Hindlimb muscle (tissue), 1 donor: ENCODE measurements at regions not wholly inside any gene's neighbourhood (a gene's known extent, or its start where the extent isn't known, plus 50 kb on each side); places are given as distances from the start of the nearest gene placed in this dataset.

Experiments used
- DNase-seq: peaks from one replicate; pipeline ENCODE4 v3.0.0-alpha.2; 2013

DNA sequence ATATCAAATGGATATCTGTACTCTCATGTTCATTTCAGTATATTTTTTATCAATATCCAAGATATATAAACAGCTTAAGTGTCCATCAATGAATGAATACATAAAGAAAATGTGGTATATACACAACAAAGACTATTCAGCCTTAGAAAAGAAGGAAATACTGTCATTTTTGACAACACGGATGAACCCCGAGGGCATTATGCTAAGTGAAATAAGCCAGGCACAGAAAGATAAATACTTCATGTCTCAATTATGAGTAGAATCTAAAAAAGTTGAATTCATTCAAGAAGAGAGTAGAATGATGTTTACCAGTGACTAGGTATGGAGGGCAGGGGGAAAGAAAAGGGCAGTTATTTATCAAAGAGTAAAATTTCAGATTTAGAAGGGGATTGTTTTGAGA lies 949.8 kb upstream of the TYRP1 start:
- no peak for DNase-seq

DNA sequence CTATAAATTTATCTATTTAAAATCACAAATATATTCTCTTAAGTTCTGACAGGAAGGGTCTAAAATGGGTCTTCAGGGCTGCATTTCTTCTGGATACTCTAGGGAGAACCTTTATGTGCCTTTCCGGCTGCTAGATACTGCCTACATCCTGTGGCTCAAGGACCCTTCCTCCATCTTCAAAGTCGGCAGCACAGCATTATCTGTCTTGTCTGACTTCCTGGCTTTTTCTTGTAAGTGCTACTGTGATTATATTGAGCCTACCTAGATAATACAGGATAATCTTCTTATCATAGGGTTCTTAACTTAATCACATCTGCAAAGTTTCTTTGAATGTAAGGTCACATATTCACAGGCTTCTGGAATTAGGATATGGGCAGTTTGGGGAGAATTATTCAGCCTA lies 943.8 kb upstream of the TYRP1 start:
- no peak for DNase-seq

DNA sequence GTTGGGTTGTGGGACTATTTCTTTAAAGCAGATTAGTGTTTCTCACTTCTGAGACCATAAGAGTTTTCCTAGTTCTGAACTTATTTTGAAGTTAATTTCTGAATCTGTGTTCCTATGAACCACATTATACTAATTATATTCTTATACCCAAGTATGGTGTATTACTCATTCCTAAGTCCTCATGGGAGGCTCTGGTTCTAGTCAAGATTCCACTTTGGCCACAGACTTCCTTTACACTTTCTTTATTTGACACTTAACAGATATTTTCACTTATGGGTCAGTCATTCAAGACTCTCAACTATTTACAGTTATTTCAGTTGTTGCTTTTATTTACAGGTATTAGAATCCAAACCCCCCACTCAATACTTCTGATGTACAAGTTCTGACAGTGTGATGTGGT lies 937.2 kb upstream of the TYRP1 start:
- DNase-seq: no peak

DNA sequence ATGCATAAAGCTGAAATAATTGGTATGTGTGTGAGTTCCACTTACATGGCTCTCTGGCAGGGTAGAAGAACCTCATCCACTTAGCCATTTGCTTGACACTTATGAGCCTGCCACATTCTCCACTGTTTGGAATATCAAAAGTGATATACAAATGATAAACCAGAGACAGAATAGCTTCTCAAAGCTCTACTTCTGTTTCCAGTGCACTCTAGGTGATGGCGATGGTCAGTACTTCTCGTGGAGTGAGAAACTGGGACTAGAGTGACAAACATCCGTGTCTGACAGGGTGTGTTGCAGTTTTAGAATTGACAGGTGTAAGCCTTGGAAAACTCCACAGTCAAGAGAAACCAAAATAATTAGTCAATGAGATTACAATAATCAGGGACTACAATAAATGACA lies 935.8 kb upstream of the TYRP1 start:
- DNase-seq: no peak

DNA sequence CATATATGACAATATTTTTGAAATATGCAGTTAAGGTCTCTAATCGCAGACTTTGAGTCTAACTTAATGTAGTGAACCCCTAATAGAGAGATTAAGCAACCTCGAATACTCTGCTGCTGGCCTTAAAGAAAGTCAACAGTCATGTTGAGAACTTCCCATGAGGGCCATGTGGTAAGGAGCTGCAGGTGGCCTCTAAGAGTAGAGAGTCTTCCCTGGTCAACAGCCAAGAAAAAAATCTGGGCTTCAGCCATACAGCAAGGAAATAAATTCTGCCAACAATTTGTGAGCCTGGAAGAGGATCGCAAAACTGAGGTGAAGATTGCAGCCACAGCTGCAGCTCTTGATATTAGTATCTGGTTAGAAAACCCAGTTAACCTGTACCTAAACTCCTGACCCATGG lies 935.2 kb upstream of the TYRP1 start:
- peak; percentile 27 for DNase-seq

DNA sequence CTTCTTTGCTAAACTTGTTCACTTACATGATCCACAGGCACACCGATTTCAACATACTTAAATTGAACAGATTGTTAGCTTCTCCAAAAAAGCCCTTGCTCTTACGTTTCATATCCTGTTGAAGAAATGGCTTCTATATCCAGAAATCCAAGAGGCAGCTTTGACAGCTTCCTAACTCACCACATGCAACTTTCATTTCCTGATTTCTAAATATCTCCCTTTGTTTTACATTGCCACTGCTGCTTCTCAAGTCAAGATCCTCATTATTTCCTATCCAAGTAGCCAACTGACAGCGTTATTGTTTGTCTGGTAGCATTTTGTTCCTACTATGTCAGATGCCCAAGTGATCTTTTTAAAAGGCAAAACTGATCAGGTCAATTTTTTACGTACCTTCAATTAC lies 913.2 kb upstream of the TYRP1 start:
- no peak for DNase-seq

DNA sequence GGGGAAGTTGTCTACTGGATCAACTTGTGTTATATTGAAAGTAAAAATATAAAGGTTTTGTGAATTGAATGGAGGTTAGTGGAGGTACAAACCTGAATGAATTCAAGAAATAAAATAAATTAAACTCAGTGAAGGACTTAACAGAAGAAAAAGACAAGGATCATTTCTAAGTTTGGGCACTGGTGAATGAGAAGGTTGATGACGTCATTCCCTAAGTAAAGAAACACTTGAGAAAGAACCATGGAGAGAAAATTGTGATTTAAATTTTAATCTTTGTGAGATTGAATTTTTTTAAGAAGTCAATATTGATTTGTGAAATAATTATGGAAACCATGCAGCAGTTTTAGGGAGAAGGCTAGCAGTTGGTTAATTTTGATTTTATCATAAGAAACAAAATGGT lies 900.3 kb upstream of the TYRP1 start:
- no peak for DNase-seq

DNA sequence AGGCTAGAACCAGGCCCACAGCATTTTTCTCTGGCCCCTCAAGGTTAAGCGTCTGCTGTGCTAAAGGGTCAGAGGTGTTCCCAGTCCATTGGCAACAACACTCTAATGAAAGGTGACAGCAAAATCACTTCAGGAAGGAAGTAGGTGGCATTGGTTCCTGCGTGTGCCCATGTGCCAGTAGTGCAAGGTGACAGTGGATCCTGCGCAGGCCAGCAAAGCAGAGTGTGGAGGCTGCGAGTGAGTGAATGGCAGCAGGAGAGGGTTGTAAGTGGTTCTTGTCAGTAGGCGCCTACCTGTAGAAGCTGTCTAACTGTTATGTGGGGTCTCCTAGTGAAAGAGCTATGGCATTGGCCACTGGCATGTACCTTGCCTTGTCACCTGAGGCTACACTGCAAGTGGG lies 898.2 kb upstream of the TYRP1 start:
- DNase-seq: no peak

DNA sequence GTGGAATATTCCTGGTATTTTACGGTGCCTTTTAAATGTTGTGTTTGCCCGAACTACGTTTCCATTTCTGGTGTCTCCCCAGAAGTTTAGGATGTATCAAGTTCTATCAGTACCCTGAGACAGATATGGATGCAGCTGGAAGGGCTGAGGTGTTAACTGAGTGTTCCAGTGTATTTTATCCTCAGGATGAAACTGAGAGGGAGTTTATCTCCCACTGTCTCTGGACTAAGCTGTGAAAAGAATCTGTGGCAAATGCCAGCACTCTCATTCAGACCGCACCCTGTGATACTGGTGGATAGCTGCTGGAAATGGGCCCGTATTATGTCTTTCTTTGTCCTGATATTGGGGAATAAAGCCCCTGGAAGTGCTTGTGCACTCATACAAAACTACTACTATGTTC lies 887.2 kb upstream of the TYRP1 start:
- no peak for DNase-seq

DNA sequence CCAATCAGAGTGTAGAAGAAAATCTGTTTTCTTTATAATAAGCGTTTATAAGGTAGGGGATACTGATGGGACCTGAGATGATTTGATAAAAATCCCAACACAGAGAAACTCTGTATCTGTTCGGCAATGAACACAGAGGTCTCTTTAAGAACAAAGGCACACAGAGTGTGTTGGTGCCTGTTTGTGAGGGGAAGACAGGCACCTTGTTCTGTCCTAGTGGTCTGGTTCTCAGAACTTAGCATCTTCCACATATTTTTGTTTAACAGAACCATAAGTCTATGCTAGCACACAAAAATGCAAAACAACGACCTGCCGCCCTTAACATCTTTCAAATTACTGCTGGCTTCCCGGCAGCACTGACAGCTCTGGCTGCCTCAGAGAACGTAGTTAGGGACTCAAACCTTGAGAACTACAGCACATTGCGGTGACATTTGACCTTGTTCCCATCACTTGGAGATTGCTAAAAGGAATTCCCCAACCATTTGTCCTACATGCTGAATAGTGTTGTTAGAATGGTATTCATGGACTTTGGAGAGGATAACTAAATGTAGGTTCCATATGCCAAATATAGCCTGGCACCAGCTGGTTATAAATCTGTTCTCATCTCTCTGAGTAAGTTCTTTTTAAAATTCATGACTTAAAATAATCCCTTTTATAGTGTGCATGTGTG lies 871.7 kb upstream of the TYRP1 start:
- DNase-seq: no peak

DNA sequence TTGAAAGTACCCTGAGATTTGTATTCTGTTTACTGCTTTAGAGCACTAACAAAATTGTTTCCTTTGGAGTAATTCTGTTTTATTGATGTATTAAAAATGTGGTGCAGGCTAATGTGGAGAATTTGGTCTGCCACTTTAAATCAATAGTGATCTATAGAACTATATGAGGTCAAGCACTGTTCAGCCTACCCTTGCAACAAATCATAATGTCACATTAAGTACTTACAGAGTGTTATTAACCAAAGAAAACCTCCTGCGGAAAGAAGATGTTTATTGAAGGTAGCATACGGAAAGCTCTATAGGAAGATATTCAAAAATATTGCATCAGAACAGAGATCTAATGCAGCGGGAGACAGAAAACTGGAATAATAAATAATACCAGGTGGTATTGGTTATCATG lies 865.0 kb upstream of the TYRP1 start:
- DNase-seq: no peak

DNA sequence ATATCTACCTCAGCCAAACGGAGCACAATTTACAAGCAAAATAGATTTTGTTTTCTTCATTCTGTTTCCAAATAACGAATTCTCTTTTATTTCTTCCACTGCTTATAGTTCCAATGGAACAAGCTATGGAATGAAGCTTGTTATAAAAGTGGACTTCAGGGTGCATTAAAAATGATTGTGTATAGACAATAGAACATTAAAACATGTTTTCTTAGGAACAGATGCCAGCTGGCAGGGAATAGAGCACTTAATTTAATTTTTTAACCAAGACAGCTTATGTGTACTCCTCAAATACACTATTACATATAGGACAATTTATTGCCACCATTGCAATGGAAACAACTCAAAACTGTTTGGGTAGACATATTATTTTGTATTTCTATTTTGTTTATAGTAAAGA lies 860.1 kb upstream of the TYRP1 start:
- DNase-seq: peak; percentile 4

DNA sequence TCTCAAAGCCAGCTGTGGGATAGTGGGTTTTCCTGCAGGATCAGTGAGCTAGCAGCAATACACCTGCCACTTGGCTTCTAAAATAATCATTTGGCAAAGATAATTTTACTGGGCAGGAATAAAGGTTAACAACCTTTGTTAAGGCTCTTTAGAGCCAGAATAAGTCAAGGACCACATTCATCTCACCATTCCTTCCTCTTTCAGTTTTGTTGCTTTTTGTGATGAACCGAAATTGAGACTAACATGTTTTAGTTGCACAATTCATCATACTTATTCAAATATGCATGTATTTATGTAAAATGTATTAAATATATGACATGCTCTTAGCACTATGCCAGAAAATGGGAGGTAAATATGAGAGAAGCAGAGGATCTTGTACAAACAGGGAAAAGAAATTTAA lies 824.4 kb upstream of the TYRP1 start:
- DNase-seq: no peak

DNA sequence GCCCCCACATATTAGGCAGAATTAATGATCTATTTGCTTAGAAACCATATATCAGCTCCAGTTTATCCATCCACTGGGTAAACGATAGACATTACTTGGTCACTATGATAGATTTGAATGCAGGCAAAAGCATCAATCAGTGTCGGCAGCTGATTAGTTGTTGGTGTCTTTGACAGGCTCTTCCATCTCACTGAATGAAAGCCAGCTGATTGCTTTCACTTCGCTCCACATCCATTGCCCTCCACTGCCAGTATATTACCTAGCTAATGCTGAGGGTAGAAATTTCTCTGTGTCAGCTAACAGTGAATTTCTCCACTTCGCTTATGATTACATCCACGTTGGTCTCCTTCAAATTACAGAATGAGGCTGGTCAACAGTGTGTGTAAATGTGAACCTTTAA lies 821.3 kb upstream of the TYRP1 start:
- DNase-seq: no peak

DNA sequence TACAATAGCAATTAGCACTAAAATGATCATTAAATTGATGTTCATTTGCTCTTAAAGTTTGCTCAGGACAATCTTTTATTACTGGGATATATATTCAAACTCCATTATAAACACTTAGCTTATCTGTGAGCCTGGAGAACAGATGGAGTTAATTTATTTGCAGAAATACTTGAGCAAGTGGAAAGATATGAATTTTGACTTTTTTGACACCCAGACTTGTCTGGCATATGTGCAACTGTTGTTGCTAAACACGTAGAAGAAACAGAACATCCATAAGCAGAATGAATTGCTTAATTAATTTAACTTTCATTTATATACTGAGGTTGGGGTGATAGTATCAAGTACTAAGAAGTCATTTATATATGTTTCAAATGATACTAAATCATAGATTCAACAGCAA lies 820.7 kb upstream of the TYRP1 start:
- no peak for DNase-seq

DNA sequence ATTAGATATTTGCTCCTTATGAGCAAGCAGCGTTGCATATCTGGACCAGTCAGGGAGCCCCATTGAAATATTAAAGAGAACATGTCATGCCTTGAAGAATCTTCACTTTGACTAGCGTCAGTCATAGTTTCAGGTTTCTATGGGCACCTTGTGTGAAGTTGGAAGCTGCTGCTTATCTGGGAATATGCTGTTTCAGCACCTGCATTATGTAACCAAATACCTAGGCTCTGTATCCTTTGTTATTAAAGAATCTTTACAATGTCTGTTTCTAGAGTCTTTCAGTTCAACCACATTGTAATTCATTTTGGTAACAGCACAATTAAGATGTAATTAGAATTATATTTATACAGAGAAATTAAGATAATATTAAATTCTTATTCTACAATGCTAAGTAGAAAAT lies 818.8 kb upstream of the TYRP1 start:
- no peak for DNase-seq

DNA sequence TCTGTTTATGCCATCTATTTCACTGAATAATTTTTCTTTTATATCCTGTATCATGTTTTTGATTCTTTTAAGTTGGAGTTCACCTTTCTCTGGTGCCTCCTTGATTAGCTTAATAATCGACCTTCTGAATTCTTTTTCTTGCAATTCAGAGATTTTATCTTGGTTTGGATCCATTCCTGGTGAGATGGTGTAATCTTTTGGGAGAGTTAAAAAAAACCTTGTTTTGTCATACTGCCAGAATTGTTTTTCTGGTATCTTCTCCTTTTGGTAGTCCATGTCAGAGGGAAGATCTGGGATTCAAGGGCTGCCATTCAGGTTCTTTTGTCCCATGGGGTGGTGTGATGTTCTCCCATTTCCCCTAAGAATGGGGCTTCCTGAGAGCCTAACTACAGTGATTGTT lies 800.8 kb upstream of the TYRP1 start:
- no peak for DNase-seq

DNA sequence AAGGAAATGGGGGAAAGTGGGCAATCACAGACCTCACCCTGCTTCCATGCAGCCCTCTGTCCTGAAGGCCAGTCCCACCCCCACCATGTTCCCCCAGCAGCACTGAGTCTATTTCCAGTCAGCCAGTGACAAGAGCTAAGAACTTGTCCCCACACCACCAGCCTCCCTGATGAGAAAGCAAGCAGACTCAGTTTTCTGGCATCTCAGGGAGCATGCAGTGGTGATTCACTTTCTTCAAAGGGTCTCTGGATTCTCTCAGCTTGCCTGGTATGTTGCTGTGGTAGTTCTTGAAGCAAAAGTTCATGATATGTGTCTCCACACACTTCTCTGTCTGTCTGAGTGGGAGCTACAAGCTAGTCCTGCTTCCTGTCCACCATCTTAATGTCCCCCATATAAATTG lies 799.9 kb upstream of the TYRP1 start:
- DNase-seq: no peak

DNA sequence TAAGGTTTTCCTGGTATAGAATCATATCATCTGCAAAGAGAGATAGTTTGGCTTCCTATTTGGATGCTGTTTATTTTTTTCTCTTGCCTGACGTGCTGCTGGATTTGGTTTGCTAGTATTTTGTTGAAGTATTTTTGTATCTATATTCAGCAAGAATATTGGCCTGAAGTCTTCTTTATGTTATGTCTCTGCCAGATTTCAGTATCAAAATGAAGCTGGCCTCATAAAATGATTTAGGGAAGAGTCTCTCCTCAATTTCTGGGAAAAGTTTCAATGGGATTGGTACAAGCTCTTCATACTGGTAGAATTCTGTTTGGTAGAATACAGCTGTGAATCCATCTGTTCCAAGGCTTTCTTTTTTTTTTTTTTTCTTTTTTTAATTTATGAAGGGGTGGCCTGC lies 799.0 kb upstream of the TYRP1 start:
- no peak for DNase-seq

DNA sequence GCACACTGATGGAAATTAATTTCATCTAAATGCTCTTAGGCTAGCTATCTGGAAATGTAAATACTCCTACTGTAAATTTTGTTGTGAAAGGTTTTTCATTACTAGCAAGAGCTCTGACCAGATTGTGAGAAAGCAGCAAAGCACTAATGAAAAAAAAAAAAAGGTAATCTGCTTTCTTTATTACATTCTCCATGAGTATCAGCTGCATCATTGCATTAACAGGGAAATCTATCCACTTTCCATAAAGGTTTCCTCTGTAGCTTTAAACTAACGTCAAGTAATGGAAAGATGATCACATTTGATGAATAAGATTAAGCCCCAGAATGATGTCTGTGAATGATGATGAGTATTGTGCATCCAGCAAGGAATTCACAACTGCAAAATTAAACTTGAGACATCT lies 790.6 kb upstream of the TYRP1 start:
- DNase-seq: no peak

DNA sequence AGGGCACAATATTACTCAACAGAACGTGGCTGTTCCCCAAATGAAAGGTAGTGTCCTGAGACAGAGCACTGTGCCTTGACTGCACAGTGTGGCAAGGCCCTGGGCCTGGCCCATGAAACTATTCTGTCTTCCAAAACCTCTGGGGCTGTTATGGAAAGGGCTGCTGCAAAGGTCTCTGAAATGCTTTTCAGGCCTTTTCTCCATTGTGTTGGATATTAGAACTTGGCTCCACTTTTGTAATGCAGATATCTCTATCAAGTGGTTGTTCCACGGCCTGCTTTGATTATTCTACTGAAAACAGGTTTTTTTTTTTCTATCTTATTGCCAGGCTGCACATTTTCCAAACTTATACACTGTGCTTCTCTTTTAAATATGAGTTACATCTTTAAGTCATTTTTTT lies 777.5 kb upstream of the TYRP1 start:
- no peak for DNase-seq

DNA sequence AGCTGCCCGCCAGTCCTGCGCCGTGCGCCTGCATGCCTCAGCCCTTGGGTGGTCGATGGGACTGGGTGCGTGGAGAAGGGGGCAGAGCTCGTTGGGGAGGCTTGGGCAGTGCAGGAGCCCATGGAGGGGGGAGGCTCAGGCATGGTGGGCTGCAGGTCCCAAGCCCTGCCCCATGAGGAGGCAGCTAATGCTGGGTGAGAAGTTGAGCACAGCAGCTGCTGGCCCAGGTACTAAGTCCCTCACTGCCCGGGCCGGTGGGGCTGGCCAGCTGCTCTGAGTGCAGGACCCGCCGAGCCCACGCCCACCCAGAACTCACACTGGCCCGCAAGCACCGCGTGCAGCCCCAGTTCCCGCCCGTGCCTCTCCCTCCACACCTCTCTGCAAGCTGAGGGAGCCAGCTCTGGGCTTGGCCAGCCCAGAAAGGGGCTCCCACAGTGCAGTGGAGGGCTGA lies 764.3 kb upstream of the TYRP1 start:
- DNase-seq: no peak

DNA sequence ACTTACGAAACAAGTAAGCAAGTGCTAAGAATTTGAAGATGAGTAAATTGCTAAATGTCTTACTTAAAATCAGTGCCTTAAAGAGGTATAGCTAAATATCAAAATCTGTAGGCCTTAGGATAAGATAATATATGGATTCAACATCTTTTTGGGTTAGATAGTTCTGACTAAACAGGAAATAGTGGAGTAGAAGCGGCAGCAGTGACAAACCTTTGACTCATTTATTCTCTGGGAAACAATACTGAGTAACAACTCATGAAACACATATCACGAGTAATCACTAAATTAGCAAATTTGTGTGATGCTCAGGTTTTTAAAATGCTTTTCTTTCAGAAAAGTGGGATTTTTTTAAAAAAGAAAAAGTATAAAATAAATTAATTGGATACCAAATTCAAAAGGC lies 762.1 kb upstream of the TYRP1 start:
- no peak for DNase-seq

DNA sequence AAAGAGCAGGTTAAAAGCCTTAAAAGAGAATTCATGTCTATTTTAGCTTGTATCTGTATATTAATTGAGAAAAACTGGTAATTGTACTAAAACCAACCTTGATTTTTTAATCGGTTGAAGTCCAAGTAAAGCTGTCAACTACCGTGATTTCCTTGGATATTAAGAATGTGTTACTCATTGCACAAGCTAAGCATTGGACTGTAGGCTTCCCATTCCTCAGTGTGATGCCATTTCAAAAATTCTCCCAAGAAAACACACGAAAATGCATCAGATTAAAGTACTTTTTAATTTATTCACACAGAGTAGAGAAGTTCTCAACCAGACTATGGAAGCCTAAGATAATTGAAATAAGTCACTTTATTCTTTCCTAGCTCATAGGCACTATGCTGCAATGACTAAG lies 761.4 kb upstream of the TYRP1 start:
- no peak for DNase-seq

DNA sequence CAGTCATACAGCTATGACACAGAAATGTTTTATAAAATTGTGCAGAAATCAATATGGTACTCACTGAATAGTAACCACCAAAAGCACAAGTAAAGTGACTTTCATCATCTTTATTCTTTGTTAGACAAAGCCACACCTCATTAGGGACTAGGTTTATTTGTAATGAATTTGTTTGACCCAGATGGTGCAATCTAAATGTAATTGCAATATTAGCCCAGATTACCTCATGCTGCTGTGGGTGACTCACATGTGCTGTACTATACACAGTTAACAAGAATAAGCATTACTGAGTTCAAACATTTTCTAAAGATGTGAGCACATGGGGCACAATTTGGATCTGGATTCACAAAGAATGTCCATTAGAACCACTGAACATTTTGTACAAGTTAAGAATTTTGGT lies 759.3 kb upstream of the TYRP1 start:
- no peak for DNase-seq

DNA sequence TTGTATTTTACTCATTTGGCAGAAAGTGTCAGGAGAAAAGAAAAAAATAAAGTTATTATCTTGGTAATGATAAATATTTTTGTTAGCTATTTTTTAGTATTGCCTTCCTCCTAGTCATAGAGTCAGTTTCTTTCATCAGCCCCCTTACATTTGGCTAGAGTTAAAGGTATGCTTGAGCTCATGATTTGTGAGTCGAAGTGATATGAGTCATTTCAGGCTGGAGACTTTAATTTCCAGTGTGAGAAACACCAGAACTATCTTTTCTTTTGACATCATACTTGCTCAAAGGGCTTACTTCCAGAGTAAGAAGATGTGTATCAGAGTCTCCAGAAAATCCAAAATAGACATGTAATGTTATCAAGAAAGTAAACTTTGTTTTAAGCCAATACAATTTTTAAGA lies 746.7 kb upstream of the TYRP1 start:
- no peak for DNase-seq
